GM18502 (cell line): ENCODE measurements at regions not wholly inside any gene's neighbourhood (a gene's known extent, or its start where the extent isn't known, plus 50 kb on each side); places are given as distances from the start of the nearest gene placed in this dataset.

Experiments used
- ATAC-seq: cut with Tn5 transposase; IDR thresholded peaks from one replicate; pipeline ENCODE4 v1.9.1; 2021; ENCODE audit warnings: mild to moderate bottlenecking; ENCODE audit not compliant: unreplicated experiment, poor library complexity

DNA sequence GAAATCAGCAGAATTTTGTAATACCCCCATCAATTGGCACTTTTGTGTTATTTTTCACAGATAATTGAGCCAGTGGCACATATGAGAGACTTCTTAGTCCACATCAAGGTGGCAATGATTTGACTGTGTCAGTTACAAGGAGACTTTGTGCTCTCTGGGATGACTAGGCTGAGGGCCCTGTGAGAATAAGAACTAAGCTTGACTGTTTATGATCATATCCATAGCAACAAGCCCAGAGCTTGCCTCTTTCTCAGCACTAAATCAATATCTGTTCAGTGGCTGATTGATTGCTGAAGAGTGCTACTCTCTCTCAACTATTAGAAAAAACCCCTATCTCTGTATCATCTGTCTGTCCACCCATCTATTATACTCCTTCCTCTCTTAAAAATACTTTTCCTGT lies 185.3 kb upstream of the PLPP4 start:
- no peak for ATAC-seq

DNA sequence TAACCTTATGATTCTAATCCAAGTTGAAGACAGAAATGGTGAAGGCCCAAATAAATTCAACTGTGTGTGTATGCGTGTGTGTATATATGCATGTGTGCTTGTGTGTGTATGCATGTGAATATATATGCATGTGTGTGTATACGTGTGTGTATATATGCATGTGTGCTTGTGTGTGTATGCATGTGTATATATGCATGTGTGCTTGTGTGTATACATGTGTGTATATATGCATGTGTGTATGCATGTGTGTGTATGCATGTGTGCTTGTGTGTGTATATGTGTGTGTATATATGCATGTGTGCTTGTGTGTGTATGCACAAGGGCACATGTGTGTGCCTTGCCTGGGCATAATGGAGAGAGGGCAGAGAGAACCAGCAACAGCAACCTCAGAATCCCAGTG lies 184.7 kb upstream of the PLPP4 start:
- no peak for ATAC-seq

DNA sequence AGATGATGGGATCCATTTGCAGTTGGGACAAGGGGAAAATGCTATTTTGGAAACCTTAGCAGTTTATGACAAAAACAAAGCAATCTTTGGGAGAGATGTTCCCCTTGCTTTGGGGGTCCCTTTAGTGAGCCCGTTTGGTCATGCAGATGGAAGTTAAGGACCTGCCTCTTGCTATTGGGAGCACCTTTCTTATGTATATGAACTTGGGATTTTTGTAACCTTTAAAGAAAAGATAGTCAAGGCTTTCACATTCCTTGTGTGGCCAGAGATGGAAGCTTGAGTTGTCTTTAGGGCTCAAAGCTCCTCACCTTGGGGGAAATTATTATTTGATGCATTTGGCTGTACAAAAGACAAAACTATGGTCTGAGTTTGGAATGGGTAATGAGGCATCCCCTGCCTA lies 179.0 kb upstream of the PLPP4 start:
- no peak for ATAC-seq

DNA sequence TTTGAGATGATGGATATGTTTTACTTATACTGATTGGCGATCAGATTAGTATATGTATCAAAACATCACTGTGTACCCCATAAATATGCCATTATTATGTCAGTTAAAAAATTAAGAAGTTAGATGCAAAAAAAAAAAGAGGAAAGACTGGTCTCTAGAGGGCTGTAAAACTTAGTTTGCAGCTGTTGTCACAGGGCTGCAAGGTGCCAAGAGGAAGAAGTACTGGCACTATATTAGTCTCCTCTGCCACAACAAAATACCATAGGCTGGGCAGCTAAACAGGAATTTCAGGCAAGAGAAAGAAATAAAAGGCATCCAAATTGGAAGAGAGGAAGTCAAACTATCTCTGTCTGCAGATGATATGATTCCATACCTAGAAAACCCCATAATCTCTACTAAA lies 177.8 kb upstream of the PLPP4 start:
- no peak for ATAC-seq

DNA sequence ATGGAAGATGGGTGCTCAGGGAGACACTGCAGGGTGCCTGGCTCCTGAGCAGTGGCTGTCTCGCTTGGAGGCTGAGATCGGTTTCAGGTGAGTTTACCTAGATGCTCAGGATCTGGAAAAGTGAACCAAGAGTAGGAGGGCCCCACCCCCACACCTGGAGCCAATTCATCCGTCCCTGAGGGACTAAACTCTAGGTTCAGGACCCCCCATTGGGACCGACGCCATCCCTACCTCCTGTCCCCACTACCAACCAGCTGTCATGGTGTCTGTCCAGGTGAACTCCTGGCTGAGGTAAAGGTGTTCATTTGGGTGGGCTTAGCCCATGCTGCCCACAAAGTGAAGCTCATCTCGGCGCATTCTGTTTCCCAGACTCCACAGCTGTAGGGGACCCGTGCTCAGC lies 174.6 kb upstream of the PLPP4 start:
- no peak for ATAC-seq

DNA sequence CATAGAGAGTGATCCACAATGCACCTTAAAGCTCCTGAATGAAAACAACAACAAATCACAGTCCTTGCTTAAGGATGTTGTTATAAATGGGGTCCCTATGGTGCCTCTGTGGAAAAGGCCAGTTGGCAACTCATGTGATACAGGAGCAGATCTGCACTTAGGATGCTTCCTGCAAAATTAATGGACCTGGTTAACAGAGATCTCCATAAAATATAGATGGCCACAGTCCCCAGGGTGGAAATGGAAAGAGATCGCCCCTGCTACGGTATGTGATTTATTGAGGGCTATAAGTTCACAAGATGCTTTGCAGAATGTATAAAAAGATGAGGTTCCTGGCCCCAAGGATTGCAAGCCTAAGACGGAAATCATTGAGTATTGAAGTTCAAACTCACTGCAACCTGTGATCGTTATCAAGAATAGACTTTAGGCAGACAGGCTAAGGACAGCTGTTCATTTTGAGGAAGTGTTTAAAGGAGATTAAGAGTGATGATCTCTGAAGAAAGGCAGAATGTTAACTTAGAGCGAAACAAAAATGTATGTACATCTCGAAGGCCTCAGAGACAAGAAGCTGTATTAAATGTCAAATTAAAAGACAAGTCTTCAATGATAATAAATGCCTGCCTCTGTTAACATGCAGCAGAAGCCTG lies 174.1 kb upstream of the PLPP4 start:
- no peak for ATAC-seq

DNA sequence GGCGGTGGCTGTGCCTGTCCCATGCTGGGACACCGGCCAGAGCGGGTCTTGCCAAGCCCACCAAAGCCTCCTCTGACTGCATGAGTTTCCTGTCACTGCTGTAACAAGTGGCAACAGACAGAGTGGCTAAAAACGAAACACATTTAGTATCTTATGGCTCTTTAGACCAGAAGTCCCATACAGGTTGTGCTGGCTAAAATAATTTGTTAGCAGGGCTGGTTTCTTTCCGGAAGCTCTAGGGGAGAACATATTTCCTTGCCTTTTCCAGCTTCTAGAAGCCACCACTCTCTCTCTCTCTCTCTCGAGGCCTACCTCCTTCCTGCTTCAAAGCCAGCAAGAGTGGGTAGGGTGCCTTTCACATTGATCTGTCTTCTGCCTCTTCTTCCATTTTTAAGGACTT lies 171.6 kb upstream of the PLPP4 start:
- no peak for ATAC-seq

DNA sequence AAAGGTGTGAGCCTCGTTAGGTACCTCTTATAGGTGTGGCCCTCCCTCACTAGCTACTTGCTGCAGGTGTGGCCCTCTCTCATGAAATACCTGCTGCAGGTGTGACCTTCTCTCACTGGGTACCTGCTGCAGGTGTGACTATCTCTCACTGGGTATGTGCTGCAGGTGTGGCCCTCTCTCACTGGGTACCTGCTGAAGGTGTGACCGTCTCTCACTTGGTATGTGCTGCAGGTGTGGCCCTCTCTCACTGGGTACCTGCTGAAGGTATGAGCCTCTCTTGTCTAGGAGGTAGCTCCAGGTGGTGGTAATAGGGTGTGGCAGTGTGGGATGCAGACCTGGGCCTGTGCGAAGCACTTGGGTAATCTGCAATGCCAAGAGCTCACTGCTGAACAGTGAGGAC lies 170.7 kb upstream of the PLPP4 start:
- ATAC-seq: no peak

DNA sequence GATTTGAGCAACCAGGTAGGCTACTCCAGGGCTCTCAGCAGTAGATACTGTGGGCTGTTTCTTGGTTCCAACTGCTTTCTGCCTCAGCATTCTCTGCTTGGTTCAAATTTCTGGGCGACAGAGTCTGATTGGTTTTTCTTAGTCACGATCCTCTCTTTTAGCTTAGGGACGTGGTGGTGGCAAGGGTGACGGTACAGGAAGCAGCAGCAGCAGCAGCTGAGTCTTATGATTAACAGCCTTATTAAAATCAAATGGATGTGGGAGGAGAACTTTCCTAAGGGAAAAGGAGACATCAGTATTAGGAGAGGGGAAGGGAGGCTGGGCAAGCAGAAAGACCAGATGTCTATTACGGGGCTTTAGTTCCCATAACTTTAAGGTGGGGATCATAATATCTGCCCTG lies 156.5 kb upstream of the PLPP4 start:
- no peak for ATAC-seq

DNA sequence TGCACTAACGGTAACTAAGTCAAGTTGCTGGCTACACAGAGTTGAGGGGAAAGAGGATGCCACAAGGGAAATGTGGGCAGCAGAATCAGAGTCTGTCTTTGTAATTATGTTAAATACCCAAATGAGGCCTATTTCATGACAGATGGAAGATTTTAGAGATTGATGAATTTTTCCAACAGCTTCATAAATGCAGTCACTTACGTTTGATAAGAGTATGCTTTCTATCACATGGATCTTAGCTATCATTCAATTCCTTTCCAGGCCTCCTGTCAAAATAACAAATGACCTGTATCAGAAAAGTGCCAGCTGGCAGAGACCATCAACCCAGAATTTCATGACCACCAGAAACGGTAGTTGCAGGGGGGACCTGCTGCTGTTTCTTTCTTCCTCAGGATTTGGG lies 148.4 kb upstream of the PLPP4 start:
- ATAC-seq: no peak

DNA sequence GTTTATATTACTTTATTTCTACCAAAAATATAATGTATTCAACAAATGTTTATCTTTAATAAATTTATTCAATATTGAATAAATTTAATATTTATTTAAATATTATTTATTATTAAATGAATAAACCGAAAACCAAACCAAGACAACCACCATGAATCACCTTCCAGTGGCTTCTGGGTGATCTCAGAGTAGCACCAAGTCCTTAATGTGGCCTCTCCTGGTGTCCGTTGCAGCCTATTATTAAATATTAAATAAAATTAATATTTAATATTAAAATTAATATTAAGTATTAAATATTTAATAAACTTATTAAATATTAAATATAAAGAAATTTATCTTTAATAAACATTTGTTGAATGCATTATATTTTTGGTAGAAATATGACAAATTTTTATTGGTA lies 143.3 kb upstream of the PLPP4 start:
- ATAC-seq: no peak

DNA sequence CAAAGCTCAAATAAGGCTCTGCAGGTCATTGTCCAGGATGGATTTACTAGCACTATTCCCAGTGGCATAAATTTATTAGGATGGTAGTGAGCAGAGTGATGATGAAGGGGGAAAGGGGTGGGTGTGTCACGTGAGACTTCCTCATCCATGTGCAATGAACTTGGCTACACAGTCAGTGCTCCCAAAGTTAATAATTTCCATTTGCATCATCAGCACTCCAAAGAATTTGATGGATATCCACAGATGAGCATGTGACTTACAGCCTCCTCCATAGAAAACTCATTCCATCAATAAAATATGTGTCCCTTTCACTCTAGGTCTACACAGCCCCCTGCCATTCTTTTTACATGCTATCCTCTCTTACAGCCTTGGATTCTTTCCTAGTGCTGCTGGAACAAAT lies 142.6 kb upstream of the PLPP4 start:
- ATAC-seq: no peak

DNA sequence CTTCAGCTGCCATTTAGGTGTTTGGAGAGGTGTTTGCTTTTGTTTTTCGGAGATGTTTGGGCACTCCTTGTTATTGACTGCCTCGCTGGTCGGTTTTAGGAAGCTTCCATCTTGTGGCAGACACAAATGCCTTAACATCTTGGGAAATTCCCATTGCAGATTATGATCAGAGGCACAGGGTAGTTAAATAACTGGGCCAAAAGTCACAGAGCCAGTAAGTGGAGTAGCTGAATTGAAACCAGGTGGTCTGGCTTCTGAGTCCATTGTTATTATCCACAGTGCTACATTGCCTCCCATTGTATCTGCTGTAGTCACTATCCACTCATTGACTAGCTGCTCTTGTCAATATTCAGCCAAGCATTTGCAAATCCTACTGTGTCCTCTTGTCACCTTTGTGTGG lies 138.2 kb upstream of the PLPP4 start:
- ATAC-seq: no peak

DNA sequence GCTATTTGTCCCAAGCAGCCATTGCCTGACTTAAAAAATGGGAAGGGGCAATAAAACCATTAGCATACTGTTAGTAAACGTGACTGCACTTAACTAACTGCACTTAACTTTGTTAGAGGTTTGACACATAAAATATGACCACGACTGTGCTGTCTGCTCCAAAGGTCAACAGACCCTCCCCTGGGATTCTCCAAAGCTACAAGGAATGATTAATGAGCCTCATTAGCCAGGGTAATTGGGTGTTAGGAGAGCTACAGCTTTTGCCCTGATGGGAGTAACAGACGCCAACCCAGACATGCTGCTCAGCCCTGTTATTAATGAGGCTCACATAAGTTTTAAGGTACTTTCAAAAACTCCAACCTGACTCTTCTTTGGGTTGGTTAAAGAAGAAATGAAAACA lies 129.4 kb upstream of the PLPP4 start:
- ATAC-seq: no peak

DNA sequence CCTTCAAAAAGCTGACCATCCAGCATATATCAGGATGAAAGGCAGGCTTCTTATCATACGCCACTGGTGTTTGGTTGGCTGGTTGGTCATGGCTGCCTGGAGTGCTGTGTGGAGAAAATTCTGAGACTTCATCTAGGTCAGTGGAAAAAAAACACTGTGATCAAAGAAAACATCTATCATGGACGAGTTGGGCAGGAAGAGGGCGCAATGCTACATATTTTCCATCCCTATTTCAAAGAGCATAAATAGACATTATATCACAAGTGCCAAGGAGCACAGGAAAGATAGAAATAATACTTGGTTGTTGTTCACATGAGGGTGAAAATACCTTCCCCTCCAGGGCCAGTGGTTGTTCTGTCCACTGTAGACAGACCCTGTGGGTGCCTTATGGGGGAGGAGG lies 128.4 kb upstream of the PLPP4 start:
- no peak for ATAC-seq

DNA sequence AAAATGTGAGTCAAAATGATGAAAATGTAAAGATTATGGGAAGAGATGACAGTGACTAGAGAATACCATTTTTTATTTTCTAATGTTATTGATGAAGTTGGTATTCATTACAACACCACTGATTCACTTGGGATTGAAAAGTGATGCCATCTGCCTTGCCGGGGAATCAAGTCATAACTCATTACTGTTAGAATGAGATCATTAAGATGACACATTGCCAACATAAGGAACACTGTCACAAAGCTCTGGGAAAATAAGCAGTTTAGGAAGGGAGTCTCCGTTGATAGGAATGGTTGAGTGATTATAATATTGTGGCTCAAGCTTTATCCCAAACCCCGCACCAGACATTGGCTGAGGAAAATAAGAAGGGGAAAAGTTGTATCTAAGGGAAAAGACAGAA lies 121.5 kb upstream of the PLPP4 start:
- ATAC-seq: no peak

DNA sequence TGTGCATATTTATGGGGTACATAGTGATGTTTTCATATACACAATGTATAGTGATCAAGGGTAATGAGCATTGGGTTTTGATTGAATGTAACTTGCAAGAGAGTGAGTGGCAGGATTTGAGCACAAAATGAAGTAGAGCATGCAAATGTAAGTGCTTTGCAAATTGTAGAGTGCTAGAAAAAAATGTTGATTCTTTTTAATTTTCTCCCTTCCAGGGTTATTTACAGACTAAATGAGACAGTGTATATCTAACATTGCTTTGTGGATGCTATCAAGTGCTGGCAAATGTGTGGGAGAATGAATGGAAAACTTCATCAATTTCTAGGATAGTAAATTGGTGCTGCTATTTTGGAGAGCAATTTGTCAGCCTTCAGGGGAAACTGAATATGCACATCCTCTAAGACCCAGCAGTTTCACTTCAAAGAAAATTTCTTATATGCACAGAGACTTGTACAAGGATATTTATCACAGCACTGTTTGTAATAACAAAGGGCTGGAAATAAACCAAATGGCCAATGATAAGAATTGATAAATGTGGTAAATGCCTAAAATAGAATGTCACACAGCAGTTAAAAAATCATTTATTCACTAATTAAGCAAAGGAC lies 120.6 kb upstream of the PLPP4 start:
- no peak for ATAC-seq

DNA sequence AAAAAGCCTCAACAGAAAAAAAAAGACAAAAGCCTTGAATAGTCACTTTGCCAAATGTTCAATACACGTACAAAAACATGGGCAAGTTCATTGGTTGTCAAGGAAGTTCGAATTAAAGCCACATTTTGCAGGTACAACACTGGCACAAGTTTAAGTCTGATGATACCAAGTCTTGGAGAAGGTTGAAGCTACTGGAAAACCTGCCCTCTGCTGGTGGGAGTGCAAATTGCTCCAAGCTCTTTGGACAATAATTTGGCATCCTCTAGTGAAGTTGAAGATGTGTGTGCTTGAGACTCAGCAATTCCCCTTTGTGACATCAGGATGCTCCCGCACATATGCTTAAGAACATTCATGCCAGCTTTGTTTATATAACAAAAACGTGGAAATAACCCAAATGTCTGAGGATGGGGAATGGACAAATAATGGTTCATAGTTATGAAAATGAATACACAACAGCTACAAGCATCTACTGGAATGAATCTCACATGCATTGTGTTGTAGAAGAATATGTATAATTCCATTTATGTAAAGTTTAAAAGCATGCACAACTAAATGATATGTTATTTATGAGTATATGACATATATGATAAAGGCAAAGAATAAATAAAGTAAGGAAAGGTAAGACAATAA lies 120.0 kb upstream of the PLPP4 start:
- peak; percentile 62 for ATAC-seq

DNA sequence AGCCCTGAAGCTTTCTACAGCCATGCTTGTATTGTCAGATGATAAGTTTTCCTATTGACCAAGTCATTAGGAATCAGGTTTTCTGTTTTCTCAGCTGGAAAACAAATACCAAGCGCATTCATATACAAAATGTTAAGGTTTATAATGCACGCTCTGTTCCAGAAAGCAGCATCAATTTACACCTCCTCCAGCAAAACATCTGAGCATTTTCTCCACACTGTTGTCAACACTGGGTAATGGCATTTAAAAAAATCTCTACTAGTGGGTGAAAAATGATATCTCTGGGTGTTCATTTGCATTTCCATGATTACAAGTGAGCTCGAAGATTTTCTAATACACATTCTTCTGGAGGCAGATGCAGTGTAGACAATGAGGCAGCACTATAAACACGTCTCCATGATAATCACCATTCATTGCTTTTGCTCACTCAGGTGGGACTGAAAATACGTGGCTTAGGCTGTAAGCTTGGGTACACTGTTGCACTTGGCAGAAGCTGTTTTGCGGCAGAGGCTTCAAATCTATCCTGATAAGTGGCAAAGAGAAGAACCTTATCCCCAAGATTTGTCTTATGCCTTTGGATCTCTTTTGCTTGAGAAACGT lies 114.8 kb upstream of the PLPP4 start:
- no peak for ATAC-seq

DNA sequence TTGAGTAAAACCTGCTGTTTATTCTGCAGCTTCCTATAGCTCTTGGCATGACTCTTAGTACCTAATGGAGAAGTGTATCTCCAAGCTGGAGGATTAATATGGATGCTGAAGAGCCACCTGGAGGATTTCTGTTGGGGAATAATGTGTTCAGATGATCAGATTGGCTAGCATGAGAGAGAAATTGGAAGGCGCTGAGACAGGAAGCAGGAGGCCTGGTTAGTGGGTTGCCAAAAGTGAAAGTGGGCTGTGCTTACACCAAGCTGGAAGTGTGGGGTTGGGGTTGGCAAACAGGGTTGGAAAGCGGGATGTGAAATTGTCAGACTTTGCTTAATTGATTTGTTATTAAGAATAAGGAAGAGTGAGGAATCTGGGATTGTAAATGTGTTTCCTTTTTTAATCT lies 111.8 kb upstream of the PLPP4 start:
- no peak for ATAC-seq

DNA sequence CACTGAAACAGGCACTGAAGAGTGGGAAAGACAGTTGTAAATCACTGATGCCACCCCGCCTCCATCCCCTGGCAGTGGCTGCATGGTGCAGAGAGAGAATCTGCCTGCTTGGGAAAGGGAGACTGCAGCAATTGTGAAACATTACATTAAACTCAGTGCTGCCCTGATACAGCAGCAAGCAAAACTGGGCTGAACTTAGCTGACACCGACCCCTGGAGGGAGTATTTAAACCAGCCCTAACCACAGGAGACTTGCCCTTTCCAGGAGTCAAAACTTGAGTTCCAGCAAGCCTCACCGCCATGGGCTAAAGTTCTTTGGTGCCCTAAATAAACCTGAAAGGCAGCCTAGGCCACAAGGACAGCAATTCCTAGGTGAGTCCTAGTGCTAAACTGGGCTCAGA lies 109.4 kb upstream of the PLPP4 start:
- ATAC-seq: no peak

DNA sequence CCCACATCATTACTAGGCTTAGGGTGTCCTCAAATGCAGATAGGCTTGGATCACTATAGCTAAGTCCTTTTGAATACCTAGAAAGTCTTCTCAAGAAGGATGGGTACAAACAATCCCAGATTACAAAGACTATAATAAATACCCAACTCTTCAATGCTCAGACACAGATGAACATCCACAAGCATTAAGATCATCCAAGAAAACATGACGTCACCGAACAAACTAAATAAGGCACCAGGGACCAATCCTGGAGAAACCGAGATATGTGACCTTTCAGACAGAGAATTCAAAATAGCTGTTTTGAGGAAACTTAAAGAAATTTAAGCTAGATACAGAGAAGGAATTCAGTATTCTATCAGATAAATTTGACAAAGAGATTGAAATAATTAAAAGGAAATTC lies 108.0 kb upstream of the PLPP4 start:
- no peak for ATAC-seq
